SK-N-SH (cell line): ENCODE measurements at regions not wholly inside any gene's neighbourhood (a gene's known extent, or its start where the extent isn't known, plus 50 kb on each side); places are given as distances from the start of the nearest gene placed in this dataset.

Source experiments
- CTCF ChIA-PET: fragments of 300-600, 350-600 bp; formaldehyde crosslinking; extraction: SDS; loops from one replicate; lab custom pipeline; 2021; lab: Yijun Ruan, JAX
- POLR2A ChIA-PET: fragments of 350-600 bp; sonication (Branson Sonifier 250); formaldehyde crosslinking; extraction: SDS; loops from one replicate; lab custom pipeline; 2020; ENCODE audit warnings: antibody characterized with exemption, inconsistent platforms; lab: Yijun Ruan, JAX
- DNase-seq: peaks from one replicate; pipeline ENCODE4 v3.0.0; 2012
- H2AFZ ChIP-seq: fragments of 200-600 bp; sonication (generic); 2 replicates; pipeline ENCODE4 v1.8.1; 2016; ENCODE audit warnings: antibody characterized with exemption, mild to moderate bottlenecking, low read depth
- H3F3A ChIP-seq: fragments of 200-600 bp; sonication (generic); replicated peaks from 2 replicates; pipeline ENCODE3; 2016; ENCODE audit warnings: antibody characterized with exemption, mild to moderate bottlenecking; ENCODE audit not compliant: insufficient read depth
- H3K27ac ChIP-seq, 2 experiments: fragments of 200-500 bp in 1 of 2; fragments of 200-600 bp in 1 of 2; sonication (Bioruptor generic) in 1 of 2; sonication (generic), shearing (Covaris generic) in 1 of 2; 2 replicates each; pipeline versions ENCODE4 v1.5.1 to v1.6.1; 2014 to 2016; ENCODE audit warnings: low read depth in 2 of 2, inconsistent platforms in 1 of 2, low read length in 1 of 2, mild to moderate bottlenecking in 1 of 2, mixed read lengths in 1 of 2
- H3K27me3 ChIP-seq: fragments of 200-600 bp; sonication (generic), shearing (Covaris generic); 2 replicates; pipeline ENCODE4 v1.6.1; 2016; ENCODE audit warnings: mixed run types; ENCODE audit not compliant: insufficient read depth
- H3K36me3 ChIP-seq, 2 experiments: fragments of 200-500 bp in 1 of 2; fragments of 200-600 bp in 1 of 2; sonication (Bioruptor generic) in 1 of 2; sonication (generic) in 1 of 2; replicated peaks in 1 of 2; 2 replicates each; pipeline versions ENCODE3 to v1.5.1; 2014 to 2016; ENCODE audit warnings: low read length in 1 of 2, mild to moderate bottlenecking in 1 of 2; ENCODE audit not compliant: insufficient read depth in 2 of 2, control insufficient read depth in 1 of 2
- H3K4me1 ChIP-seq, 2 experiments: fragments of 200-500 bp in 1 of 2; fragments of 200-600 bp in 1 of 2; sonication (Bioruptor generic) in 1 of 2; sonication (generic), shearing (Covaris generic) in 1 of 2; 2 replicates each; pipeline versions ENCODE4 v1.5.1 to v1.6.1; 2014 to 2016; ENCODE audit warnings: low read depth in 1 of 2, low read length in 1 of 2, mixed run types in 1 of 2; ENCODE audit not compliant: insufficient read depth in 2 of 2, control insufficient read depth in 1 of 2
- H3K4me2 ChIP-seq: fragments of 200-600 bp; sonication (generic), shearing (Covaris generic); 2 replicates; pipeline ENCODE4 v1.6.1; 2017; ENCODE audit warnings: mixed run types
- H3K4me3 ChIP-seq, 2 experiments: fragments of 200-500 bp in 1 of 2; fragments of 200-600 bp in 1 of 2; sonication (Bioruptor generic) in 1 of 2; sonication (generic), shearing (Covaris generic) in 1 of 2; 2 replicates each; pipeline versions ENCODE4 v1.5.1 to v1.8.1; 2014 to 2016; ENCODE audit warnings: low read depth in 2 of 2, inconsistent platforms in 1 of 2, low read length in 1 of 2, mild to moderate bottlenecking in 1 of 2, mixed read lengths in 1 of 2, moderate library complexity in 1 of 2
- H3K79me2 ChIP-seq: fragments of 200-600 bp; sonication (generic); 2 replicates; pipeline ENCODE4 v1.8.1; 2017; ENCODE audit warnings: mild to moderate bottlenecking; ENCODE audit not compliant: insufficient read depth
- H3K9ac ChIP-seq: fragments of 200-600 bp; sonication (generic); 2 replicates; pipeline ENCODE4 v1.6.1; 2017; ENCODE audit warnings: mixed run types
- H3K9me2 ChIP-seq: fragments of 200-600 bp; sonication (generic); 2 replicates; pipeline ENCODE4 v1.6.1; 2017; ENCODE audit warnings: mixed run types
- H3K9me3 ChIP-seq: fragments of 200-600 bp; sonication (generic); 2 replicates; pipeline ENCODE4 v1.6.1; 2017; ENCODE audit warnings: mixed run types, mild to moderate bottlenecking, moderate library complexity
- H4K20me1 ChIP-seq: fragments of 200-600 bp; sonication (generic); 2 replicates; pipeline ENCODE4 v1.6.1; 2017; ENCODE audit warnings: mild to moderate bottlenecking, mixed run types; ENCODE audit not compliant: insufficient read depth
- CHD2 ChIP-seq: fragments of 150-350 bp; IDR thresholded peaks from 2 replicates; pipeline ENCODE4 v1.6.1; 2018; ENCODE audit warnings: low read length; ENCODE audit not compliant: partially characterized antibody
- FOXJ3 ChIP-seq: sonication (generic); formaldehyde crosslinking; IDR thresholded peaks from 2 replicates; pipeline ENCODE4 v1.5.1; 2020; ENCODE audit warnings: mild to moderate bottlenecking, missing genetic modification reagents
- NFIC ChIP-seq: IDR thresholded peaks from 2 replicates; pipeline ENCODE4 v1.4.0; 2012; ENCODE audit warnings: borderline replicate concordance
- PBX3 ChIP-seq: IDR thresholded peaks from 2 replicates; pipeline ENCODE4; 2012
- POLR2AphosphoS5 ChIP-seq: IDR thresholded peaks from 2 replicates; pipeline ENCODE4 v1.6.1; 2012; ENCODE audit warnings: low read depth, low read length
- RAD21 ChIP-seq: IDR thresholded peaks from 2 replicates; pipeline ENCODE4 v1.6.1; 2012; ENCODE audit warnings: mild to moderate bottlenecking, low read length
- TCF12 ChIP-seq: IDR thresholded peaks from 2 replicates; pipeline ENCODE4 v1.4.0; 2012
- TEAD4 ChIP-seq: IDR thresholded peaks from 2 replicates; pipeline ENCODE4 v1.4.0; 2012; ENCODE audit warnings: mild to moderate bottlenecking, borderline replicate concordance; ENCODE audit not compliant: insufficient read depth
- USF2 ChIP-seq: fragments of 150-350 bp; IDR thresholded peaks from 2 replicates; pipeline ENCODE4 v1.6.1; 2017; ENCODE audit warnings: antibody characterized with exemption, low read length, low read depth, borderline replicate concordance
- ZBTB33 ChIP-seq: IDR thresholded peaks from 2 replicates; pipeline ENCODE4 v1.4.0; 2012; ENCODE audit warnings: low read depth, borderline replicate concordance
- WGBS: methylation state at CpG from one replicate; pipeline ENCODE4 v1.1.6; 2017; ENCODE audit warnings: low lambda C conversion rate; 5-methylcytosine and 5-hydroxymethylcytosine counted together
- TF ChIP-seq, protein P1 (sequence below): IDR thresholded peaks from 2 replicates; pipeline ENCODE4 v1.4.0; 2012; ENCODE audit warnings: low read depth, borderline replicate concordance

- TF ChIP-seq ZBTB33 (no peak), PBX3 (no peak)
- TF ChIP-seq, protein P1, sequence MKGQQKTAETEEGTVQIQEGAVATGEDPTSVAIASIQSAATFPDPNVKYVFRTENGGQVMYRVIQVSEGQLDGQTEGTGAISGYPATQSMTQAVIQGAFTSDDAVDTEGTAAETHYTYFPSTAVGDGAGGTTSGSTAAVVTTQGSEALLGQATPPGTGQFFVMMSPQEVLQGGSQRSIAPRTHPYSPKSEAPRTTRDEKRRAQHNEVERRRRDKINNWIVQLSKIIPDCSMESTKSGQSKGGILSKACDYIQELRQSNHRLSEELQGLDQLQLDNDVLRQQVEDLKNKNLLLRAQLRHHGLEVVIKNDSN: no peak
- TF ChIP-seq, all 33 proteins: peak for 0
Observed at GRCh38 chr2:7225848-7226247, 308.6 kb downstream of the RNF144A start (continued).

DNA sequence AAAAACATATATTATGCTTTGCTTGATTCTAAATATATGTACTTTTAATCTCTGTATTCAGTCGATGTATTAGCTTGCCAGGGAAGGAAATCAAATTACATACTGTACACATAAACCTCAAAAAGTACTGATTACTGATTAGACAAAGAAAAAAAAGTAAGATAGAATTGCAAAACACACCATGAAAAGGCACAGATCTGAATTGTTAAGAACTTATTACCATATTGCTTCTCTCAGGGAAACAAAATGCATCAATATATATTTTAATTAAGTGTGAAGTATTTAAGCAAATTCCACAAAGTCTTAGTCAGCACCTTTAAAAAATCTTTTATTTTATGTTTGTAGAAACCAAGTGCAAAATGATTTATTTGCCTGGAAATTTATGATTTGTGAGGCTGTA, 309.3 kb downstream of the RNF144A start:
- H3K27me3 ChIP-seq: no peaks in the 10 kb centered on the region
- no peak overlapping the region for H3K4me2 ChIP-seq
- H3K79me2 ChIP-seq: no peaks in the 10 kb centered on the region
- H3K9ac ChIP-seq: no peak overlapping the region
- WGBS: 2% methylated on average over 1 of the region's 1 CpG
- no peaks in the 10 kb centered on the region for H3K4me1 ChIP-seq
- no peak overlapping the region for H3K4me3 ChIP-seq
- DNase-seq: no peak
- H3K9me3 ChIP-seq: no peaks in the 10 kb centered on the region
- TF ChIP-seq POLR2AphosphoS5 (no peak), USF2 (no peak)
- H3K36me3 ChIP-seq: no peaks in the 10 kb centered on the region
- ChIA-PET POLR2A (no interaction called here), CTCF (interaction anchor here (1.0 to 2.2 kb wide), 3 partner anchors 13 to 201 kb away, joined by 3 to 6 read pairs (median 4); no protein-coding TSS in a partner anchor)
- H4K20me1 ChIP-seq: no peaks in the 10 kb centered on the region
- no peaks in the 10 kb centered on the region for H3F3A ChIP-seq
- no peak overlapping the region for H3K27ac ChIP-seq
- no peaks in the 10 kb centered on the region for H3K9me2 ChIP-seq
- H2AFZ ChIP-seq: no peak overlapping the region

- Histone ChIP-seq H3K27ac (no peak overlapping the region), H3K9ac (no peak overlapping the region), H3K27me3 (no peaks in the 10 kb centered on the region), H3F3A (no peaks in the 10 kb centered on the region), H4K20me1 (no peaks in the 10 kb centered on the region), H3K4me2 (no peak overlapping the region), H3K79me2 (no peaks in the 10 kb centered on the region), H3K9me3 (no peaks in the 10 kb centered on the region), H3K36me3 (no peaks in the 10 kb centered on the region), H3K9me2 (no peaks in the 10 kb centered on the region), H3K4me3 (no peak overlapping the region), H2AFZ (no peak overlapping the region), H3K4me1 (no peaks in the 10 kb centered on the region)
- no peak for TF ChIP-seq RAD21
- TF ChIP-seq TCF12: no peak
- TF ChIP-seq FOXJ3 (CRISPR knock-in tag): no peak
- no peak for TF ChIP-seq NFIC
- TF ChIP-seq CHD2: no peak
- no peak for TF ChIP-seq USF2
- no peak for TF ChIP-seq TEAD4
- ChIA-PET CTCF (interaction anchor here (1.0 to 1.2 kb wide), 2 partner anchors 13 to 620 kb away, joined by 3 read pairs; no protein-coding TSS in a partner anchor), POLR2A (interaction anchor here (0.9 kb wide), 1 partner anchor 13 kb away, joined by 3 read pairs; no protein-coding TSS in a partner anchor)
- no peak for DNase-seq
- WGBS: 3% methylated on average over 1 of the region's 1 CpG
Observed at GRCh38 chr2:7233126-7233525, 315.9 kb downstream of the RNF144A start.
